MM.1S (cell line): ENCODE measurements at regions not wholly inside any gene's neighbourhood (a gene's known extent, or its start where the extent isn't known, plus 50 kb on each side); places are given as distances from the start of the nearest gene placed in this dataset.

ENCODE experiments used
- DNase-seq: peaks from one replicate; pipeline ENCODE4 v3.0.0-alpha.2; 2015
- H2AFZ ChIP-seq: fragments of 300-600 bp; sonication (generic); 2 replicates; pipeline ENCODE4 v1.6.0; 2016; ENCODE audit warnings: antibody characterized with exemption, low read length
- H3F3A ChIP-seq: fragments of 300-600 bp; sonication (generic); 2 replicates; pipeline ENCODE4 v1.6.1; 2016; ENCODE audit warnings: mild to moderate bottlenecking, antibody characterized with exemption, low read length, moderate library complexity, mixed read lengths; ENCODE audit not compliant: insufficient read depth
- H3K27ac ChIP-seq: fragments of 300-600 bp; sonication (generic); 2 replicates; pipeline ENCODE4 v1.5.1; 2016; ENCODE audit warnings: mild to moderate bottlenecking, low read length
- H3K27me3 ChIP-seq: fragments of 300-600 bp; sonication (generic); replicated peaks from 2 replicates; pipeline ENCODE4 v1.6.0; 2016; ENCODE audit warnings: low read length; ENCODE audit not compliant: insufficient read depth
- H3K36me3 ChIP-seq: fragments of 300-600 bp; sonication (generic); replicated peaks from 2 replicates; pipeline ENCODE4 v1.6.1; 2016; ENCODE audit warnings: mild to moderate bottlenecking, low read length, mixed read lengths; ENCODE audit not compliant: insufficient read depth
- H3K4me1 ChIP-seq: fragments of 300-600 bp; sonication (generic); 2 replicates; pipeline ENCODE4 v1.6.1; 2016; ENCODE audit warnings: low read length, mixed read lengths
- H3K4me2 ChIP-seq: fragments of 300-600 bp; sonication (generic); 2 replicates; pipeline ENCODE4 v1.6.0; 2016; ENCODE audit warnings: low read depth, low read length
- H3K4me3 ChIP-seq: fragments of 300-600 bp; sonication (generic); 2 replicates; pipeline ENCODE4 v1.5.1; 2016; ENCODE audit warnings: low read length, mixed read lengths
- H3K79me2 ChIP-seq: fragments of 300-600 bp; sonication (generic); 2 replicates; pipeline ENCODE4 v1.6.1; 2016; ENCODE audit warnings: mixed run types, low read length, mixed read lengths
- H3K9ac ChIP-seq: fragments of 300-600 bp; sonication (generic); 2 replicates; pipeline ENCODE4 v1.6.1; 2016; ENCODE audit warnings: low read length, mixed read lengths
- H3K9me2 ChIP-seq: fragments of 300-600 bp; sonication (generic); replicated peaks from 2 replicates; pipeline ENCODE4 v1.6.1; 2016; ENCODE audit warnings: mild to moderate bottlenecking, low read length, mixed read lengths; ENCODE audit not compliant: insufficient read depth
- H3K9me3 ChIP-seq: fragments of 300-600 bp; sonication (generic); replicated peaks from 2 replicates; pipeline ENCODE4 v1.6.1; 2016; ENCODE audit warnings: mild to moderate bottlenecking, low read length, mixed read lengths; ENCODE audit not compliant: insufficient read depth
- H4K20me1 ChIP-seq: fragments of 300-600 bp; sonication (generic); 2 replicates; pipeline ENCODE4 v1.6.1; 2016; ENCODE audit warnings: mild to moderate bottlenecking, low read length, moderate library complexity, mixed read lengths; ENCODE audit not compliant: insufficient read depth
- EZH2 ChIP-seq: fragments of 300-600 bp; sonication (generic); optimal IDR thresholded peaks from 2 replicates; pipeline ENCODE3; 2017; ENCODE audit warnings: low read depth, mild to moderate bottlenecking, antibody characterized with exemption, low read length, mixed read lengths
- EZH2phosphoT487 ChIP-seq: fragments of 300-600 bp; sonication (generic); IDR thresholded peaks from 2 replicates; pipeline ENCODE4 v1.6.1; 2018; ENCODE audit warnings: antibody characterized with exemption, low read length
- TF ChIP-seq, protein P1 (sequence below): fragments of 300-600 bp; sonication (generic); IDR thresholded peaks from 2 replicates; pipeline ENCODE4 v1.5.1; 2016; ENCODE audit warnings: antibody characterized with exemption, low read length, mixed read lengths

DNA sequence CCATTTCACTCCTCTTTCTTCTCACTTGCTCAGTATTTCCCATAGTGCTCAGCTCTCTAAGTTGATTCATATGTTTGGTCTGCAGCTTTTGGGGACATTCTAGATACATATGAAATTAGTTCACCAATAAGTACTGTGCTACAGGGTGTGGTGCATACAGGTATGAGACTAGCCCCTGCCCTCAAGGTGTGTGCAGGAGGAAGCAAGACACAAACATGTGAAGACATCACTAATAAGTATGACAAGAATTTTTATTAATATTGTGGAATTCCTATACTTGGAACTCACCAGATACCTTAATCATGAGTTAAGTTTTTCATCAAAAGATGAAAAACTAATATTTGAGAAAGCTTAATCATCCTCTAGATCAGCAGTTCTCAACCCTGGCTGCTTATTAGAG, 505.2 kb downstream of the ZNF674 start:
- H3K36me3 ChIP-seq: no peaks in the 10 kb centered on the region
- no peaks in the 10 kb centered on the region for H3K9me2 ChIP-seq
- no peak overlapping the region for H3K4me3 ChIP-seq
- no peak for DNase-seq
- no peak overlapping the region for H3K4me2 ChIP-seq
- no peaks in the 10 kb centered on the region for H3F3A ChIP-seq
- no peaks in the 10 kb centered on the region for H4K20me1 ChIP-seq
- H2AFZ ChIP-seq: no peak overlapping the region
- no peak for TF ChIP-seq EZH2phosphoT487
- no peak overlapping the region for H3K9ac ChIP-seq
- no peaks in the 10 kb centered on the region for H3K79me2 ChIP-seq
- no peaks in the 10 kb centered on the region for H3K4me1 ChIP-seq
- no peaks in the 10 kb centered on the region for H3K27me3 ChIP-seq
- H3K27ac ChIP-seq: no peak overlapping the region
- H3K9me3 ChIP-seq: no peaks in the 10 kb centered on the region

DNA sequence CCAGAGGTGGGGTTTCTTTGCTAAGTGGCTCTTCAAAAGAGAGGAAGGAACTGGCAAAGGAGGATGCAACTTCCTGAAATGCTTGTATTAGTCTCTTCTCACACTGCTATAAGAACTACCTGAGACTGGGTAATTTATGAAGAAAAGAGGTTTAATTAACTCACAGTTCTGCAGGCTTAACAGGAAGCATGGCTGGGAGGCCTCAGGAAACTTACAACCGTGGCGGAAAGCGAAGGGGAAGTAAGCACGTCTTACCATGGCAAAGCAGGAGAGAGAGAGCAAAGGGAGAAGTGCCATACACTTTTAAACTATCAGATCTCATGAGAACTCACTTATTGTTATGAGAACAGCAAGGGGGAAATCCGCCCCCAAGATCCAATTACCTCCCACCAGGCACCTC, 505.7 kb downstream of the ZNF674 start:
- H3K27ac ChIP-seq: no peak overlapping the region
- H2AFZ ChIP-seq: no peak overlapping the region
- TF ChIP-seq EZH2phosphoT487 (no peak), EZH2 (no peak)
- TF ChIP-seq, protein P1, sequence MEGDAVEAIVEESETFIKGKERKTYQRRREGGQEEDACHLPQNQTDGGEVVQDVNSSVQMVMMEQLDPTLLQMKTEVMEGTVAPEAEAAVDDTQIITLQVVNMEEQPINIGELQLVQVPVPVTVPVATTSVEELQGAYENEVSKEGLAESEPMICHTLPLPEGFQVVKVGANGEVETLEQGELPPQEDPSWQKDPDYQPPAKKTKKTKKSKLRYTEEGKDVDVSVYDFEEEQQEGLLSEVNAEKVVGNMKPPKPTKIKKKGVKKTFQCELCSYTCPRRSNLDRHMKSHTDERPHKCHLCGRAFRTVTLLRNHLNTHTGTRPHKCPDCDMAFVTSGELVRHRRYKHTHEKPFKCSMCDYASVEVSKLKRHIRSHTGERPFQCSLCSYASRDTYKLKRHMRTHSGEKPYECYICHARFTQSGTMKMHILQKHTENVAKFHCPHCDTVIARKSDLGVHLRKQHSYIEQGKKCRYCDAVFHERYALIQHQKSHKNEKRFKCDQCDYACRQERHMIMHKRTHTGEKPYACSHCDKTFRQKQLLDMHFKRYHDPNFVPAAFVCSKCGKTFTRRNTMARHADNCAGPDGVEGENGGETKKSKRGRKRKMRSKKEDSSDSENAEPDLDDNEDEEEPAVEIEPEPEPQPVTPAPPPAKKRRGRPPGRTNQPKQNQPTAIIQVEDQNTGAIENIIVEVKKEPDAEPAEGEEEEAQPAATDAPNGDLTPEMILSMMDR: no peak
- H3F3A ChIP-seq: no peaks in the 10 kb centered on the region
- no peak overlapping the region for H3K9ac ChIP-seq
- H3K27me3 ChIP-seq: no peaks in the 10 kb centered on the region
- no peaks in the 10 kb centered on the region for H3K79me2 ChIP-seq
- no peaks in the 10 kb centered on the region for H3K36me3 ChIP-seq
- no peaks in the 10 kb centered on the region for H3K9me3 ChIP-seq
- H3K4me2 ChIP-seq: no peak overlapping the region
- no peaks in the 10 kb centered on the region for H4K20me1 ChIP-seq
- no peaks in the 10 kb centered on the region for H3K9me2 ChIP-seq
- H3K4me3 ChIP-seq: no peak overlapping the region
- no peaks in the 10 kb centered on the region for H3K4me1 ChIP-seq
- no peak for DNase-seq

DNA sequence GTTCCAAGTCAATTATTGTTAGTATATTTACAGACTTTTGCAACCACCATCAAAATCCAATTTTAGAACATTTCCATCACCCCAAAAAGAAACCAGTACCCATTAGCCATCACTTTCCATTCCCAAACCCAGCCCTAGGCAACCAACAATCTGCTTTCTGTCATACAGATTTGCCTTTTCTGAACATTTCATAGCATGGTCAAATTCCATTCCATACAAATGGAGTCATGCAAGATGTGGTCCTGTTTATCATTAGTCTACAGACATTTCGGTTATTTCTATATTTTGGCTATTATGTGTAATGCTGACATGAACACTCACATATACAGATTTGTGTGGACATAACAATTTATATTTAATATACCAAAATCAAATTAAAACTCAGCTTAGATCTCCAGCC, 508.7 kb downstream of the ZNF674 start:
- no peaks in the 10 kb centered on the region for H3K79me2 ChIP-seq
- no peak for TF ChIP-seq EZH2
- no peak for TF ChIP-seq EZH2phosphoT487
- TF ChIP-seq, protein P1: no peak
- H4K20me1 ChIP-seq: no peaks in the 10 kb centered on the region
- no peak overlapping the region for H3K4me2 ChIP-seq
- H3K4me1 ChIP-seq: no peaks in the 10 kb centered on the region
- no peaks in the 10 kb centered on the region for H3F3A ChIP-seq
- no peaks in the 10 kb centered on the region for H3K27me3 ChIP-seq
- no peak overlapping the region for H3K27ac ChIP-seq
- no peak overlapping the region for H3K4me3 ChIP-seq
- no peaks in the 10 kb centered on the region for H3K36me3 ChIP-seq
- H3K9me2 ChIP-seq: no peaks in the 10 kb centered on the region
- no peak overlapping the region for H2AFZ ChIP-seq
- no peaks in the 10 kb centered on the region for H3K9me3 ChIP-seq
- H3K9ac ChIP-seq: no peak overlapping the region
- DNase-seq: no peak

DNA sequence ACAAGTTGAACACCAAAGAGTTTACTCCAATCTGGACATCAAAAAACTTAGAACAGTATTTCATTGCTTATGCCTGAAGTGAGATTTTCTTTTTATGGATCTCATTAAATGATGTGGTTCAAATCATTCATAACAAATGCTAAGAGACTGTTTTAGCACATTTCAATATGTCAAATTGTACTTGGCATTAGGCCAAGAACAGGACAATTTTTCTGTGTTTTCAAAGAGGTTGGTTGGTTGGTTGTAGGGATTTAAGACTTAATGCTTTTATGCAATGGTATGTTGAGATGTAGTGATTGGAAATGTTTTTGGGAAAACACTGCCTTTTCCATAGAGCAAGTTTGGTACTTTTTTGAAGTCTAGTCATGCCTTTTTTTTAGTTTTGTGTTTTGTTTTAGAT, 510.4 kb downstream of the ZNF674 start:
- TF ChIP-seq, protein P1: no peak
- TF ChIP-seq EZH2 (no peak), EZH2phosphoT487 (no peak)
- Histone ChIP-seq H3K36me3 (no peaks in the 10 kb centered on the region), H3K27me3 (no peaks in the 10 kb centered on the region), H3K9me2 (no peaks in the 10 kb centered on the region), H3K4me1 (no peaks in the 10 kb centered on the region), H3K9me3 (no peaks in the 10 kb centered on the region), H3K4me3 (no peak overlapping the region), H4K20me1 (no peaks in the 10 kb centered on the region), H3K9ac (no peak overlapping the region), H3F3A (no peaks in the 10 kb centered on the region), H3K27ac (no peak overlapping the region), H3K79me2 (no peaks in the 10 kb centered on the region), H2AFZ (no peak overlapping the region), H3K4me2 (no peak overlapping the region)
- DNase-seq: no peak
